GM12892 (cell line): ENCODE measurements at regions not wholly inside any gene's neighbourhood (a gene's known extent, or its start where the extent isn't known, plus 50 kb on each side); places are given as distances from the start of the nearest gene placed in this dataset.

Source experiments
- DNase-seq: peaks from one replicate; pipeline ENCODE4 v3.0.0; 2011; ENCODE audit not compliant: insufficient read length
- FAIRE-seq: peaks from 2 replicates; lab custom pipeline; 2011; peaks lifted over from hg19 to GRCh38; lab: Jason Lieb, UNC
- POLR2A ChIP-seq: IDR thresholded peaks from 2 replicates; pipeline ENCODE4 v1.6.1; 2011; ENCODE audit warnings: low read depth, low read length, control low read depth
- POLR2AphosphoS5 ChIP-seq: IDR thresholded peaks from 2 replicates; pipeline ENCODE4 v1.6.1; 2011; ENCODE audit warnings: low read depth, low read length, control low read depth
- TAF1 ChIP-seq: IDR thresholded peaks from 2 replicates; pipeline ENCODE4 v1.6.1; 2011; ENCODE audit warnings: low read depth, mild to moderate bottlenecking, control low read depth, low read length, borderline replicate concordance

GRCh38 chr11:69425895-69426544 lies 55.4 kb upstream of the LINC01488 start:
- TF ChIP-seq POLR2AphosphoS5 (no peak), POLR2A (no peak), TAF1 (no peak)
- no peak for FAIRE-seq
- no peak for DNase-seq

- TF ChIP-seq POLR2A (no peak), TAF1 (no peak), POLR2AphosphoS5 (no peak)
- DNase-seq (no peak), FAIRE-seq (no peak)
Measured at GRCh38 chr11:69427337-69427736, 54.1 kb upstream of the LINC01488 start.

DNA sequence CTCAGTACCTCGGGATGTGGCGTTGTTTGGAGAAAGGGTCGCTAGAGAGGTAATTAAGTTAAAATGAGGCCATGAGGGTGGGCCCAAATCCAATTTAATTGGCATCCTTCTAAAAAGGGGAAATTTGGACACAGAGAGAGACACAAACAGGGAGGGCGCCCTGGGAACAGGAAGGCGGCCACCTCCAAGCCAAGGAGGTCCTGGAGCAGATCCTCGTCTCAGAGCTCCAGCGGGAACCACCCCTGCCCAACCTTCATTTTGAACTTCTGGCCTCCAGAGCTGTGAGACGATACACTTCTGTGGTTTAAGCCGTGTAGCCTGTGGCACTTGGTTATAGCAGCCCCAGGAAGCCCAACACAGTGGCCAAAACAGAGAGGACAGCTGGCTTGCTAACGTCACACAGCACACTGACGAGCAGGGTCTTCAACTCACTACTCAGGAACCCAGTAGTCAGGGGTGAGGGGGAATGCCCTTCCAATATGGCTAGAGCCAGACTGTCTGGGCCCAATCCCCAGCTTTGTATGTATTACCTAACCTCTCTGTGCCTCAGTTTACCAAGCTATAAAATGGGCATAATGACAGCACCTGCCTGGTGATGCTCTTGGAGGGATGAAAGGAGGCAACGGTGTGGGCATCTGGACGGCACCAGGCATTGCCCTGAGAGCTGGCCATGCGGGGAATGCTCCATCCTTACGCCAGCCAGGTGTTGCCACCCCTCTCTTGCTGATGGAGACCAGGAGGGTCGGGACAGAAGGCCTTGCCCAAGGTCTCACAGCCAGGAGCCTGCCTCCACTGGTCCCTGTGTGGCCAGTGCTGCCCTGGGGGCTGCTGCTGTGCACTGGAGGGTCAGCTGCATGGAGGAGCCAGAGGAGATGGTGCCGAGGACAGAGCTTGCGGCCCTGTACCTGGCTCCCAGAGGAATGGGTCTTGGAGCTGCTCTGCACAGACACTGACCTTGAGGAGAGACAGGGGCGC lies 53.3 kb upstream of the LINC01488 start:
- TF ChIP-seq POLR2A (no peak), TAF1 (no peak), POLR2AphosphoS5 (no peak)
- DNase-seq (no peak), FAIRE-seq (no peak)

DNA sequence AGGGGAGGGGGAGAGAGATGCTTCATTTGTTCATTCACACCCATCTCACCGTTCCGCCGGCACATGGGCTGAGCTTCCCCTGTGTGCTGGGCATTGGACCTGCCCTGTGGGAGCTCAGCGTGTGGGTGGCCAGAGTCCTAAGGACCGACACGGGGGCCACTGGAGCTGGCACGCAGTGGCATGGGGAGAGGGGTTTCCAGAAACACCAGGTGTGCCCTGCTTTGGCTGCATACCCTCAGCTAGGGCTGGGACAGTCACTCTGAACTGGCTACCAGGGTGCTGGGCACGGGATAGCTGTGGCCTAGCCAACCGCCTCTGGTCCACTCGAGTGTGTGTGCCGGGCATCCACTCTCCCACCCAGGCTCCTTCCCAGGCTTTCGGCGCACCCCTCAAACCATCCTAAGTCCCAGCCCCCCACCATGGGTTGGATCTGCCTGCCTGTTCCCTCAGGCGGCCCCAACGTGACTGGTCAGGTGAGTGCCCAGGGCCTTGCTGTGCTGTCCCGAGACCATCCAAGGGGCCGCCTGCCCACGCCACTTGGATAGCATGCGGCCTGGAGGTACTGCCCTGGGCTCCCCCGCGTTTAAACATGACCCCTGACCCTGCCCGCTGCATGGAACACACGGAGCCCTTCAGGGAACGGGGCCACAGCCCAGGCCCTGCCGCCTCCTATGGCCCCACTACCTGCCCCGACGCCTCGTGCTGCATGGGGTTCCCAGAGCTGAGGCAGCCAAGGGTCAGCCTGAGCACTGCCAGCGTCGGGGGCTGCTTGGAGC lies 51.6 kb upstream of the LINC01488 start:
- FAIRE-seq (no peak), DNase-seq (no peak)
- no peak for TF ChIP-seq POLR2AphosphoS5
- no peak for TF ChIP-seq TAF1

DNA sequence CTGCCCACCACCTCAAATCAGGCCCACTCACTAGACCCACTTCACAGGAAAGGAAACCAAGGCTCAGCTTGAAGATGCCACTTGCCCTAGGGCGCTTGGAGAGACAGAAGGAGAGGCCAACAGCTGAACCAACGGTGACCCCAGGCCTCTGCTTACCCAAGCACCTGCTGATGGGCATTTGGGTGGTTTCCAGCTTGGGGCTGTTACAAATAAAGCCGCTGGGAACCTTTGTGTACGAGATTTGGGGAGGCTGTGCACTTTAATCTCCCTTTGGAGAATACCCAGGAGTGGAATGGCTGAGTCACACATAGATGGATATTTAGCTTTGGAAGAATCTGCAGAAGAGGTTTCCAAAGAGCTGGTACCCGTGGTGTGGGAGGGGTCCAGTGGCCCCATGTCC lies 50.9 kb upstream of the LINC01488 start:
- no peak for DNase-seq
- TF ChIP-seq POLR2A (no peak), TAF1 (no peak), POLR2AphosphoS5 (no peak)
- no peak for FAIRE-seq

DNA sequence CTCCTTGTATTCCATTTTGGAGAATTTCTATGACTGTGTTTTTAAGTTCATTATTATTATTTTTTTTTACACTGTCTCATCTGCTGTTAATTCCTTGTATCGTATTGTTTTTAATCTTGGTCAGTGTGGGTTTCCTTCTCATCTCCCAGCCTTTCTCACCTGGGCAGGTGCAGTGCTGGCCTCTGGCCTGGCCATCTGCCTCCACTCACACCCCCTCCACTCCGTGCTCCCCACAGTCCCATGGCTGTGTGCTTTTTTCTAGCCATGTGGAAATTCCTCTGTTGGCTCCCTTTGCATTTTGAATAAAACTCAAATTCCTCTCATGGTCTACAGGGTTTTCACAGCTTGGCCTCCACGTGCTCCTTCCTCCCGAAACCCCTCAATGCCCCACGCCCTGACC lies 50.3 kb upstream of the LINC01488 start:
- DNase-seq: no peak
- TF ChIP-seq POLR2A (no peak), TAF1 (no peak), POLR2AphosphoS5 (no peak)
- FAIRE-seq: no peak
